NCI-H2171 treated with DMSO at 0.1 percent for 48 hours (cell line): ENCODE measurements at regions not wholly inside any gene's neighbourhood (a gene's known extent, or its start where the extent isn't known, plus 50 kb on each side); places are given as distances from the start of the nearest gene placed in this dataset.
"Not testable (repeated sequence)": the region's sequence is repeated elsewhere in the genome, so short reads cannot be mapped to it uniquely, and the experiment has no call there.

Source experiments
- DNase-seq: peaks from one replicate; lab custom pipeline; 2025; lab: John Stamatoyannopoulos, UW

DNA sequence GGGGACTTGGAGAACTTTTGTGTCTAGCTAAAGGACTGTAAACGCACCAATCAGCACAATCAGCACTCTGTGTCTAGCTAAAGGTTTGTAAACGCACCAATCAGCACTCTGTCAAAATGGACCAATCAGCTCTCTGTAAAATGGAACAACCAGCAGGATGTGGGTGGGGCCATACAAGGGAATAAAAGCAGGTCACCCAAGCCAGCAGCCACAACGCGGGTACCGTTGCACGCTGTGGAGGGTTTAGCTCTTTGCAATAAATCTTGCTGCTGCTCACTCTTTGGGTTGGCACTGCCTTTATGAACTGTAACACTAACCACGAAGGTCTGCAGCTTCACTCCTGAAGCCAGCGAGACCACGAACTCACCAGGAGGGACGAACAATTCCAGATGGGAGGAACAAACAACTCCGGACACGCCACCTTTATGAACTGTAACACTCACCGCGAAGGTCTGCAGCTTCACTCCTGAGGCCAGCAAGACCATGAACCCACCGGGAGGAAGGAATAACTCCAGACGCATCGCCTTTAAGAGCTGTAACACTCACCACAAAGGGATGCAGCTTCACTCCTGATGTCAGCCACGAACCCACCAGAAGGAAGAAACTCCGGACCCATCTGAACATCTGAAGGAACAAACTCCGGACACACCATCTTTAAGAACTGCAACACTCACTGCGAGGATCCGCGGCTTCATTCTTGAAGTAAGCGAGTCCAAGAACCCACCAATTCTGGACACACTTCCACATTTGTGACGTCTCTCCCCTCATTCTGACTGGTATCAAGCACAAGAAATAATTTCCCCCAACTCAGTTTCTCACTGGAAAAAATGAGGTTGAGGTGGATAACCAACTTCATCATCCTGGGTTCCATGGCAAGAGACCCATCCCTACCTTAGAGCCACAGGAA, 227.3 kb upstream of the AMIGO2 start:
- DNase-seq, result not testable (repeated sequence)

DNA sequence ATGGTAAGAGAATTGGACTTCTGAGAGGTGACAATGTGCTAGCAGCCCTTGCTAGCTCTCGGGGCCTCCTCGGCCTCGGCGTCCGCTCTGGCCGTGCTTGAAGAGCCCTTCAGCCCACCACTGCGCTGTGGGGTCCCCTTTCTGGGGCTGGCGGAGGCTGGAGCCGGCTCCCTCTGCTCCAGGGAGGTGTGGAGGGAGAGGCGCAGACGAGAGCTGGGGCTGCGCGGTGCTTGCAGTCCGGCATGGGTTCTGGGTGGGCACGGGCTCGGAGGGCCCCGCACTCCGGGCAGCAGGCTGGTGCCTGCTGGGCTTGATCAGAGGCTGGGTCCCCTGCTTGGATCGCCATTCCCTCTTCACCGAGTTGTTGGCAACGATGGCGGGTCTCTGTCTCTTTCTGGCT, 226.4 kb upstream of the AMIGO2 start:
- DNase-seq, result no peak

DNA sequence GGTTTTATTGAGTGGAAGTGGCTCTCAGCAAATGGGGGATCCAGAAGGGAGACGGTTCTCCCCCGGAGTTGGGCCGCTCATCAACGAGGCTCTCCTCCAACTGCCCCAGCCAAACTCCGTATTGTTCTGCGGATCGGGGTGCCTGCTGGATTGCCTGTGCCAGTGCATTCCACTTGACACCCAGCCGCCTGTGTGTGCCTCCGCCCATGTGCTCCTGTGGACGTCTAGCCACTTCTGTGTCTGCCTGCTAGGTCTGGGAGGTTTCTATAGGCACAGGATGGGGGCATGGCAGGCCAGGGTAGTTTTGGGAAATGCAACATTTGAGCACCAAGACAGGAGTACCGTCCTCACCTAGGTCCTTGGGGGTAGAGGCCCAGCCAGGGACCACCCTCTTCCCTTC, 225.7 kb upstream of the AMIGO2 start:
- no peak for DNase-seq

GRCh38 chr12:47303995-47304560, 224.3 kb upstream of the AMIGO2 start:
- DNase-seq, result no peak

GRCh38 chr12:47303207-47303606, 223.4 kb upstream of the AMIGO2 start:
- DNase-seq, result no peak

DNA sequence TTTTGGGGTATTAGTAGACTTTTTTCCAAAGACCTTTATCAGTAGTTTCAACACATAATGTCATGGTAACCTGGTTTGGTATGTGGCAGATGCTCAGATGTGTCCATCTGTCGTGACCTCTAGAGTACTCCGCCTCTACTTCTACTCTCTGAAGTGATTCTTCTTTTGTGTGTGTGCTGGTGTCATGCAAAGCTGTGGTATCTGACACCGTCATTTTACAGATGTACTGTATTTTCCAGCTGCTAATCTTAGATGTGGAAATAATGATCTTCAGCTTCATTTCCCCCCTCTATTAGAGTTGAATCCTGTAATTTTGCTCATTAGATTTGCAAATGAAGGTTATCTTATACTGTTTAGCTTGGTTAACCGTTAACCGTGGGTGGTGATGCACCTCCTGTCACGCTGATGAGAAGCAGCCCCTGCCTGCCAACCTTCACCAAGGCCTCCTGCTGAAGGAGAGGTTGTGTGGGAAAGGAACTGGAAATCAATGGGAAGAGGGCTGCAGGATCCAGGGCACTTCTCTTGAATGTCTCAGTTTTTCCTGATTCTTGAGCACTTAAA, 222.4 kb upstream of the AMIGO2 start:
- DNase-seq, result no peak

DNA sequence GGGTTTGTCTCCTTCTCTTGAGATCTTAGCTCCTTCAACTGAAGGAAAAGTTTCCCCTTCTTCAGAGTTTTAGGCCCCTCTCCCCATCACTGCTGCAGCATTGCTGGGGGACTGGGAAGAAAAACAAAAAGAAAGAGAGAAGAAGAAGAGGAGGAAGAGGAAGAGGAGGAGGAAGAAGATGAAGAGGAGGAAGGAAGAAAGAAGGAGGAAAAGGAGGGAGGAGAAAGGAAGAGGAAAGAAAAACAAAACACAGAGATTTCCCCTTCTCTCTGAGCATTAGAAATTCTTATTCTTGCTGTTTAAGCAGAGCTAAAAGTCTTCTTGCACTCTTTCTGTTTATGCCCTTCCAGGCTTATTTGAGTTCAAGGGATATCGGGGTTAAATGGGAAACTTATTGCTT, 219.8 kb upstream of the AMIGO2 start:
- no peak for DNase-seq

- DNase-seq, result no peak
Observed at GRCh38 chr12:47297993-47298392, 218.2 kb upstream of the AMIGO2 start.

GRCh38 chr12:47296828-47297227, 217.1 kb upstream of the AMIGO2 start:
- DNase-seq, result no peak

GRCh38 chr12:47293406-47293805, 213.6 kb upstream of the AMIGO2 start:
- DNase-seq, result no peak

GRCh38 chr12:47286676-47287075, 206.9 kb upstream of the AMIGO2 start:
- no peak for DNase-seq
